ENCODE measurements at regions not wholly inside any gene's neighbourhood (a gene's known extent, or its start where the extent isn't known, plus 50 kb on each side); places are given as distances from the start of the nearest gene placed in this dataset.

DNA sequence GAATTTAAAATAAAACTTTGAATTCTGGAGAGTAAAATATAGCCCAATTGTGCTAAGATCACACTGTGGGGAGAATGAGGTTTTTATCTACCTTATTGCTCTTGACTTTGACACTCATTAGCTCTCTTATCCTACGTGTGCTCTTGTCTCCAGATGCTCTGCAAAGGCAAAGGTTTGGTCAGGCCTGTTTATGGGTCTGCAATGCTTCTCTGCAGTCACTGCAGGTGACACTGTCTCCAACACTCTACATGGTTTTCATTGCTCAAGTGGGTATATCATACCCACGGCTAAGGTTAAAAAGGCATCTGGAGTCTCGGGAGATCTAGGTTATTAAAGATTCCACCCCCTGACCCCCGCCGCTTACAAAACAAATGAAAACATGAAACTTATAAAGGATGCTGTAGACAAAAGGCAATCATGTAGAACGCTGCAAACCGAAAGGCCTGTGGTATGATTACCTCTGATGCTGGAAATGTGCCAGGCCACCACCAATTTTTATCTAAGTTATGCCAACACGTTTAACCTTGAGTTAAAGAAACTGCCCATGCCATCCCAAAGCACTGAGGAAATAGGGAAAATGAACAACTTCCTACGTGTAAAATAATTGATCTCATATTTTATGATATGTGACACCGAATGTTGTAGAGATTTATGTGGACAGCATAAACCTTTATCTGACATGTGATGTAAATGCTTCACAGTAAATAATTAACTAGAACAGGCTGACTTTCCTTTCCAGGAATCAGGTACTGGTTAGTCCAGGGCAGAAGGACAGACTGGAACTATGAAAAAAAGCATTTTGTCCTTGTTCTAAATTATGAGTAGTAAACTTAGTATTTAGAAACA is 238.2 kb upstream of the NOX3 start:
- TF ChIP-seq GATA2 (IDR thresholded peaks at IDR 0.05; ENCODE audit: low read depth, low read length) (no peak), GATA3 (IDR thresholded peaks at IDR 0.05; ENCODE audit: low read depth, low read length) (no peak)
